ENCODE measurements at regions not wholly inside any gene's neighbourhood (a gene's known extent, or its start where the extent isn't known, plus 50 kb on each side); places are given as distances from the start of the nearest gene placed in this dataset.

GRCh38 chr12:67474934-67475620 lies 173.5 kb upstream of the DYRK2 start:
- Histone ChIP-seq H2AFZ (ENCODE audit: low read length) (no peak overlapping the region), H3K4me2 (ENCODE audit: low read depth, low read length) (no peak overlapping the region), H3K9me3 (replicated peaks; ENCODE audit: insufficient read depth, low read length) (no peaks in the 10 kb centered on the region), H3K4me3 (ENCODE audit: low read length) (no peak overlapping the region), H3K79me2 (ENCODE audit: low read length) (no peaks in the 10 kb centered on the region), H3K27ac (ENCODE audit: low read length) (no peak overlapping the region), H3K4me1 (ENCODE audit: low read length) (no peaks in the 10 kb centered on the region), H3K36me3 (replicated peaks; ENCODE audit: insufficient read depth, low read length) (no peaks in the 10 kb centered on the region), H4K20me1 (ENCODE audit: insufficient read depth, low read length) (no peaks in the 10 kb centered on the region), H3K27me3 (replicated peaks; ENCODE audit: insufficient read depth, low read length) (no peaks in the 10 kb centered on the region), H3F3A (ENCODE audit: insufficient read depth, low read length) (no peaks in the 10 kb centered on the region), H3K9ac (ENCODE audit: low read length) (no peak overlapping the region), H3K9me2 (replicated peaks; ENCODE audit: insufficient read depth, low read length) (no peaks in the 10 kb centered on the region)
- TF ChIP-seq EZH2phosphoT487 (IDR thresholded peaks at IDR 0.05; ENCODE audit: low read length) (no peak), CTCF (IDR thresholded peaks at IDR 0.05; ENCODE audit: low read length) (no peak), EZH2 (optimal IDR thresholded peaks at IDR 0.05; ENCODE audit: low read depth, low read length) (no peak)
- no peak for DNase-seq

- Histone ChIP-seq H3K79me2 (ENCODE audit: low read length) (no peaks in the 10 kb centered on the region), H3K9me2 (replicated peaks; ENCODE audit: insufficient read depth, low read length) (no peaks in the 10 kb centered on the region), H4K20me1 (ENCODE audit: insufficient read depth, low read length) (no peaks in the 10 kb centered on the region), H3F3A (ENCODE audit: insufficient read depth, low read length) (no peaks in the 10 kb centered on the region), H3K4me2 (ENCODE audit: low read depth, low read length) (no peak overlapping the region), H3K4me1 (ENCODE audit: low read length) (no peaks in the 10 kb centered on the region), H3K27ac (ENCODE audit: low read length) (no peak overlapping the region), H2AFZ (ENCODE audit: low read length) (no peak overlapping the region), H3K36me3 (replicated peaks; ENCODE audit: insufficient read depth, low read length) (no peaks in the 10 kb centered on the region), H3K9me3 (replicated peaks; ENCODE audit: insufficient read depth, low read length) (no peaks in the 10 kb centered on the region), H3K4me3 (ENCODE audit: low read length) (no peak overlapping the region), H3K27me3 (replicated peaks; ENCODE audit: insufficient read depth, low read length) (no peaks in the 10 kb centered on the region), H3K9ac (ENCODE audit: low read length) (no peak overlapping the region)
- no peak for DNase-seq
- no peak for TF ChIP-seq EZH2phosphoT487 (IDR thresholded peaks at IDR 0.05; ENCODE audit: low read length)
- TF ChIP-seq EZH2 (optimal IDR thresholded peaks at IDR 0.05; ENCODE audit: low read depth, low read length), result no peak
These were observed 172.8 kb upstream of the DYRK2 start for GRCh38 chr12:67475725-67476124.

GRCh38 chr12:67477681-67478265 lies 170.8 kb upstream of the DYRK2 start:
- TF ChIP-seq CTCF (IDR thresholded peaks at IDR 0.05; ENCODE audit: low read length) (no peak), EZH2 (optimal IDR thresholded peaks at IDR 0.05; ENCODE audit: low read depth, low read length) (no peak), EZH2phosphoT487 (IDR thresholded peaks at IDR 0.05; ENCODE audit: low read length) (no peak)
- Histone ChIP-seq H3K27ac (ENCODE audit: low read length) (no peak overlapping the region), H2AFZ (ENCODE audit: low read length) (no peak overlapping the region), H3K9ac (ENCODE audit: low read length) (no peak overlapping the region), H4K20me1 (ENCODE audit: insufficient read depth, low read length) (no peaks in the 10 kb centered on the region), H3F3A (ENCODE audit: insufficient read depth, low read length) (no peaks in the 10 kb centered on the region; the same call in none of the 2 replicates), H3K4me1 (ENCODE audit: low read length) (peaks cover 8% of the 10 kb centered on the region), H3K4me3 (ENCODE audit: low read length) (no peak overlapping the region), H3K4me2 (ENCODE audit: low read depth, low read length) (no peak overlapping the region), H3K27me3 (replicated peaks; ENCODE audit: insufficient read depth, low read length) (no peaks in the 10 kb centered on the region), H3K9me3 (replicated peaks; ENCODE audit: insufficient read depth, low read length) (no peaks in the 10 kb centered on the region), H3K9me2 (replicated peaks; ENCODE audit: insufficient read depth, low read length) (no peaks in the 10 kb centered on the region), H3K79me2 (ENCODE audit: low read length) (no peaks in the 10 kb centered on the region), H3K36me3 (replicated peaks; ENCODE audit: insufficient read depth, low read length) (no peaks in the 10 kb centered on the region)
- no peak for DNase-seq

Data from MM.1S (cell line).